GM12872 (cell line): ENCODE measurements at regions not wholly inside any gene's neighbourhood (a gene's known extent, or its start where the extent isn't known, plus 50 kb on each side); places are given as distances from the start of the nearest gene placed in this dataset.

Experiments used
- CTCF ChIP-seq: IDR thresholded peaks from 3 replicates; pipeline ENCODE4 v1.5.1; 2011; ENCODE audit warnings: low read depth, mild to moderate bottlenecking, low read length, moderate library complexity; ENCODE audit not compliant: insufficient read depth

DNA sequence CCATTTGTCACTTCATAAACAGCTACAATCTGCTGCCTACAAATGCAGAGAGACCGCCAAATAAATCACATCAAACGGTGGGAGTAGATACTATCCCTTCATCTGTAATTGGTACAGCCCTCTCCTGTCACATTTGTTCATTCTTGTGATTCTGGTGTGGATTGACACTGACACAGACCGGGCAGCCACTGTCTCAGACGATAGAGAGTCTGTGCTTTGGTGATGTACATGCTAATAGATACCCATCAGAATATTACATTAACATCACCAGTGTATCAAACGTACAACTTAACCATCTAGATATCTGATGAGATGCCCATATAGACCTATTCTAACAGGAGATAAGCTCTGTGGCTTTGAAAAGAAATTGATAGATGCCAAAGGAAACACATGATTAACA, 419.7 kb upstream of the ZEB2 start:
- no peak for TF ChIP-seq CTCF

DNA sequence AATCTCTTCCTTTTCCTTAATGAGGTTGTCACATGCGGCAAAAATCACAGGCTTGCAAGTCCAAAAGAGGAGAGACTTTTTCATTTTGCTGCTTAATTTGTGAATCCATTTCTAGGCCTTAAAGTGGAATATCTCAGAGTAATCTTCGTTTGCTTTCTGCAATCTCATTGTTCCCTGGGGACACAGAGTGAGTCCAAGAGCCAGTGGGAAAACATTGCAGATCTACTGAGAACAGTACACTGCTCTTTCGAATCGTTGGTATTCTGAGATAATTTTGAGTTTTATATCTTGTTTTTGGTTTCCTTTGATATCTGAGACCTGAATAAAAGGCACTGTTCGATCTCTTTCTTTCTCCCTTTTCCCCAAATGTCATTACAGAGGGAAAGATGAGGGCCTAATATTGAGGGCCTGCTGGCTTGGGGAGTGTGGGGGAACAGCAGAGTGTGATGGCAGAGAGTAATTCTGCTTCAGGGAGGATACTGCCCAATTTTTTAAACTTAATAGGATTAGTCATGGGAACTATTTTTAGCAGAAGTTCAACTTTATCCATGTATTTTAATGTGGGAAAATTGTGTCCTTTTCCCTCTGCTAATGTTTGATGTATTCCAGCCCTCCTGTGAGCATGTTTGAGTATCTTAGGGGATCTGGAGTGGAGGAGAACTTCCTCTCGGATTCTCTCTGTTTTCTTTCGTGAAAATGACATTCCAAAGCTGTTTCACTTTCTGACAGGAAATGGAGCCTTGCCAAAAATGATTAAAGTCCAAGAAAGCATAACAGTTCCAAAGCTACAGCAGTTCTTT, 418.2 kb upstream of the ZEB2 start:
- TF ChIP-seq CTCF, result no peak

DNA sequence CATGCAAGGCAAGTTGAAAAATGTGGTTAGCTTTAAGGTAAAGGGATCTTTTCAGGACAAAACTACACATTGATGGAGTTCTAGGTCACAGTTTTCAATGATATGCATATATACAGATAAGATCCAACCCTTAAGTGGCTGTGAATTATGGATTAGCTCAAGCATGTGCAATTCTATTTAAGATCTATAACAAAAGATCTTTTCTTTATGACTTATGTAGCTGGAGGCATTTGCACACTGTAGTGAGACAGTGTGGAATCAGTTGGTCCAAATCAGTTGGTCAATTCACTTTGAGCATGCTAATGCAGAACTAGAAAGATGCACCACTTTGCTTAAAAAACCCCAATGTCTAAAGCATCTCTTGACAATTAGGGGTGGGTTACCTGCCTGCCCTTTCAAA, 417.1 kb upstream of the ZEB2 start:
- no peak for TF ChIP-seq CTCF

DNA sequence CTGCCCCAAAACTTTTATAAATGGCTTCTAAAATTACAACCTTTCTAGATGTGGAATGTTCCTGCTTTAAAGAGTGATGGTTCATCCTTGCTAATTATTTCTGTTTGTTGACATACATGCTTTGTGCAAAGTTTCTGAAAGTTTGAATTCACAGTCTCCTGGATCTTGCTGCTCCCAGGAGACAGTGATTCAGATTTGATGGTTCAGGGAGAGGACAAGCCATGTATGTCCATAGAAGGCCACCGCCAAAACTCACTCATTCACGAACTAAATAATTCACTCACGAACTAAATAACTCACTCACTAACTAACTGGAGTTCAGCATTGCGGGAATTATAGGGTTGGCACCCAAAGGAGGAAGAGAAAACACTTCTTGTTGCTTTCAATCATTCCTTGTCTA, 416.5 kb upstream of the ZEB2 start:
- TF ChIP-seq CTCF, result no peak

DNA sequence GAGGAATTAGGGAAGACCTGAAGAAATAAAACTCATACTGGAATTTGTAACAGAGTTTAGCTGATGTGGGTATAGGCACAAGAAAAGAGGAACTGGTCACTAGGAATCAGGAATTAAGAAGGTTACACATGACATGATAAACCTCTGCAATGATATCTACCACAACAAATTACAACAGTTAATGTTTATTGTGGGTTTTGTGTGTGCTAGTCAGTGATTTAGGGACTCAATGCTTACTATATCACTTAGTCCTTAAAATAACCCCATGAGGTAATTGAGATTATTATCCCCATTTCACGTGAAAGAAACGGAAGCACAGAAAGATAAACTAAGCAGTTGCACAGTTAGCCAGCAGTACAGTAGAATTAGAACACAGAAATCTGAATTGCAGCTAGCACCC, 415.8 kb upstream of the ZEB2 start:
- TF ChIP-seq CTCF, result no peak

DNA sequence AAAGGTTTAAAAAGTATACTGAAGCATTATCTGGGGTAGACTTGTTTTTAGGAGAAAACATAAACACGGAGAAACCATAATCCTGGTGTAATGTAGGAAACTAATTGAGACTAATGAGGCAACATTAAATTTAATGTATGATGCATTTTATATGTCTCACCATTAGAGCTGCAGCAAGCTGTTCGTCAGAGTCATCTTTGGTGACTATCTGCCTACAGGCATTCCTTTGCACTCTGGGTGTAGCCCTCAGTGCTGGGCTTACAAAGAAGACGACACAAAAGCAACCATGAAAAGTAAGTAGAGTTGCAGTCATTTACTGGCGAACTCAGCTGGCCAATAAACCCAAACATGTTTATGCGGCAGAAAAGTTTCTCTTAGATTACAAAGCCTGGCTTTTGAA, 415.3 kb upstream of the ZEB2 start:
- no peak for TF ChIP-seq CTCF

GRCh38 chr2:144931960-144932359, 412.0 kb upstream of the ZEB2 start:
- no peak for TF ChIP-seq CTCF
